PFSK-1 (cell line): ENCODE measurements at regions not wholly inside any gene's neighbourhood (a gene's known extent, or its start where the extent isn't known, plus 50 kb on each side); places are given as distances from the start of the nearest gene placed in this dataset.

Source experiments
- FOXP2 ChIP-seq: optimal IDR thresholded peaks from 2 replicates; pipeline ENCODE3; 2011; ENCODE audit warnings: borderline replicate concordance, control low read depth, inconsistent platforms; ENCODE audit not compliant: insufficient read depth; ENCODE audit errors: extremely low read length, extremely low read depth
- POLR2AphosphoS5 ChIP-seq: IDR thresholded peaks from 2 replicates; pipeline ENCODE4 v1.6.1; 2012; ENCODE audit warnings: low read depth, mild to moderate bottlenecking, control low read depth, low read length, moderate library complexity
- REST ChIP-seq, 2 experiments: IDR thresholded peaks; 2 replicates each; pipeline versions ENCODE4 v1.6.1 to v1.8.0; 2011 to 2012; ENCODE audit warnings: low read depth in 2 of 2, low read length in 2 of 2, control low read depth in 1 of 2, inconsistent platforms in 1 of 2, mild to moderate bottlenecking in 1 of 2, moderate library complexity in 1 of 2; ENCODE audit not compliant: insufficient read depth in 1 of 2
- SIN3A ChIP-seq: IDR thresholded peaks from 2 replicates; pipeline ENCODE4 v1.6.1; 2012; ENCODE audit warnings: mild to moderate bottlenecking, low read length, moderate library complexity, borderline replicate concordance; ENCODE audit not compliant: insufficient read depth

DNA sequence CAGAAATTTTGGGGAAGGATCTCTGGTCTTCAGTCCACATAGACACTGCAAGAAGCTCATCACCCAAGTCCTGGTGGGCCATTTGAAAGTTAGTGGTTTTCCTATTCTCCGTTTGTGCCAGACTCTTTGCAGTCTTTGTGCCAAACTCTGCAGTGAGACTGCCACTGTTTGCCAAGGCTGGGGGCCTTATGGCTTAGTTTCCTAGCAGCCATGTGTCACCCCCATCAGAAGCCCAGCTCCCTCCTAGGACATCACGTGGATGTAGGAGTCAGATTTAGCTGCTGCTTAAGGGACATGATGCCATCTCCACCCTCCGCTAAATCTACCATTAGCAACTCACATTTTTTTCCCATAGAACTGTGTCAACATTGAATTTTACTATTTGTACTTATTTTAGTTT, 220.0 kb downstream of the C11orf91 start:
- TF ChIP-seq POLR2AphosphoS5 (no peak), FOXP2 (no peak), REST (IDR thresholded peaks at IDR 0.05; ENCODE audit: insufficient read depth in 1 of 2, low read depth in 2 of 2, low read length in 2 of 2) (no peak), SIN3A (no peak)
